IMR-90 (cell line): ENCODE measurements at regions not wholly inside any gene's neighbourhood (a gene's known extent, or its start where the extent isn't known, plus 50 kb on each side); places are given as distances from the start of the nearest gene placed in this dataset.
"Not testable (repeated sequence)": the region's sequence is repeated elsewhere in the genome, so short reads cannot be mapped to it uniquely, and the experiment has no call there.

ENCODE experiments used
- ATAC-seq: fragments of 200-7000 bp; cut with Tn5 transposase; 2 replicates; pipeline ENCODE4 v1.9.1; 2020; ENCODE audit warnings: low read depth, mild to moderate bottlenecking, moderate library complexity
- BruUV-seq: library from RNA; stranded (reverse); fragments of 400-500 nt; replicated peaks from 2 replicates; lab custom pipeline; 2021; lab: Mats Ljungman, UMichigan
- CTCF ChIA-PET: fragments of 300-600 bp; formaldehyde crosslinking; extraction: SDS; loops from one replicate; lab custom pipeline; 2021; ENCODE audit warnings: antibody characterized with exemption; lab: Yijun Ruan, JAX
- POLR2A ChIA-PET: fragments of 300-600 bp; sonication (Branson Sonifier 250); formaldehyde crosslinking; loops from one replicate; lab custom pipeline; 2022; ENCODE audit warnings: antibody characterized with exemption; ENCODE audit not compliant: unreplicated experiment; lab: Charles Lee
- DNase-seq: peaks from one replicate; pipeline ENCODE4 v3.0.0; 2013
- H2AFZ ChIP-seq: replicated peaks from 2 replicates; pipeline ENCODE3; 2013; ENCODE audit warnings: low read length, mild to moderate bottlenecking; ENCODE audit not compliant: poor library complexity
- H2AK5ac ChIP-seq: 2 replicates; pipeline ENCODE4 v1.6.1; 2013; ENCODE audit warnings: low read depth, low read length, inconsistent platforms
- H2AK9ac ChIP-seq: replicated peaks from 2 replicates; pipeline ENCODE3; 2013; ENCODE audit warnings: mild to moderate bottlenecking, low read depth, low read length, moderate library complexity; ENCODE audit not compliant: poor library complexity
- H2BK120ac ChIP-seq: 2 replicates; pipeline ENCODE4 v1.6.1; 2013; ENCODE audit warnings: low read depth, low read length, inconsistent platforms
- H2BK15ac ChIP-seq: 3 replicates; pipeline ENCODE4 v1.6.1; 2013; ENCODE audit warnings: low read depth, low read length, inconsistent platforms
- H2BK20ac ChIP-seq: 2 replicates; pipeline ENCODE4 v1.6.1; 2013; ENCODE audit warnings: low read depth, mild to moderate bottlenecking, inconsistent platforms, low read length, moderate library complexity
- H2BK5ac ChIP-seq: 2 replicates; pipeline ENCODE4 v1.6.1; 2013; ENCODE audit warnings: mild to moderate bottlenecking, low read depth, low read length, inconsistent platforms; ENCODE audit not compliant: poor library complexity, severe bottlenecking
- H3K14ac ChIP-seq: replicated peaks from 2 replicates; pipeline ENCODE4 v1.6.1; 2013; ENCODE audit warnings: low read depth, low read length, inconsistent platforms
- H3K18ac ChIP-seq: 2 replicates; pipeline ENCODE4 v1.6.1; 2013; ENCODE audit warnings: low read depth, low read length, control low read depth
- H3K23ac ChIP-seq: 2 replicates; pipeline ENCODE4 v1.6.1; 2013; ENCODE audit warnings: low read depth, low read length, inconsistent platforms
- H3K27ac ChIP-seq: 2 replicates; pipeline ENCODE4 v1.5.1; 2013; ENCODE audit warnings: mild to moderate bottlenecking, control low read depth, low read length; ENCODE audit not compliant: insufficient read depth
- H3K27me3 ChIP-seq: 2 replicates; pipeline ENCODE4 v1.6.1; 2013; ENCODE audit warnings: low read length; ENCODE audit not compliant: control insufficient read depth, insufficient read depth
- H3K36me3 ChIP-seq: 2 replicates; pipeline ENCODE4 v1.6.1; 2013; ENCODE audit warnings: low read length, mixed read lengths; ENCODE audit not compliant: control insufficient read depth, insufficient read depth
- H3K4ac ChIP-seq: 2 replicates; pipeline ENCODE4 v1.6.1; 2013; ENCODE audit warnings: low read depth, low read length, inconsistent platforms
- H3K4me1 ChIP-seq: 2 replicates; pipeline ENCODE4 v1.6.1; 2013; ENCODE audit warnings: low read length, mixed read lengths; ENCODE audit not compliant: control insufficient read depth, insufficient read depth
- H3K4me2 ChIP-seq: 2 replicates; pipeline ENCODE4 v1.6.1; 2013; ENCODE audit warnings: low read depth, mild to moderate bottlenecking, control low read depth, low read length, moderate library complexity
- H3K4me3 ChIP-seq: 2 replicates; pipeline ENCODE4 v1.5.1; 2013; ENCODE audit warnings: low read depth, mild to moderate bottlenecking, control low read depth, low read length, moderate library complexity; ENCODE audit not compliant: insufficient read depth
- H3K56ac ChIP-seq: 2 replicates; pipeline ENCODE4 v1.6.1; 2013; ENCODE audit warnings: low read length, inconsistent platforms; ENCODE audit not compliant: insufficient read depth; ENCODE audit errors: extremely low read depth
- H3K79me1 ChIP-seq, 2 experiments: 2 replicates each; pipeline ENCODE4 v1.6.1; 2013; ENCODE audit warnings: low read length in 2 of 2, inconsistent platforms in 1 of 2, low read depth in 1 of 2
- H3K9ac ChIP-seq: 2 replicates; pipeline ENCODE4 v1.6.1; 2013; ENCODE audit warnings: low read depth, low read length, control low read depth
- H3K9me1 ChIP-seq: 2 replicates; pipeline ENCODE4 v1.6.1; 2013; ENCODE audit warnings: low read length, inconsistent platforms; ENCODE audit not compliant: insufficient read depth
- H3K9me3 ChIP-seq: 2 replicates; pipeline ENCODE4 v1.6.1; 2013; ENCODE audit warnings: low read length; ENCODE audit not compliant: control insufficient read depth, insufficient read depth
- H4K20me1 ChIP-seq: 2 replicates; pipeline ENCODE4 v1.6.1; 2013; ENCODE audit warnings: low read length, inconsistent platforms; ENCODE audit not compliant: insufficient read depth
- H4K5ac ChIP-seq: 2 replicates; pipeline ENCODE4 v1.6.1; 2013; ENCODE audit warnings: mild to moderate bottlenecking, low read depth, low read length, control low read depth
- H4K8ac ChIP-seq, 2 experiments: 2 replicates each; pipeline ENCODE4 v1.6.1; 2013; ENCODE audit warnings: low read depth in 2 of 2, low read length in 2 of 2, control low read depth in 1 of 2, inconsistent platforms in 1 of 2
- H4K91ac ChIP-seq: 2 replicates; pipeline ENCODE4 v1.6.1; 2013; ENCODE audit warnings: low read depth, low read length, inconsistent platforms; ENCODE audit not compliant: insufficient read depth
- WGBS, 2 experiments: methylation state at CpG; one replicate each; pipeline versions ENCODE4 v1.1.5 to v1.1.7; 2013; ENCODE audit warnings: missing lambda C conversion rate in 2 of 2; ENCODE audit not compliant: insufficient read length in 1 of 2; ENCODE audit errors: extremely low coverage in 2 of 2; 5-methylcytosine and 5-hydroxymethylcytosine counted together
- dilution Hi-C: fragments of 300-500 bp; cut with HindIII; formaldehyde crosslinking; loops from one replicate; pipeline ENCODE4 v1.14.3; 2018; ENCODE audit warnings: low sequenced_read_pairs; ENCODE audit not compliant: unreplicated experiment
- in situ Hi-C: fragments of 300-500 bp; cut with MboI; formaldehyde crosslinking; loops from 3 replicates; pipeline ENCODE4 v1.14.3; 2019; ENCODE audit warnings: low sequenced_read_pairs, inconsistent platforms, mixed read lengths
- intact Hi-C: fragments of 100-400 bp; cut with micrococcal nuclease; formaldehyde crosslinking; loops from 2 replicates; pipeline ENCODE4 v1.10.0; 2022

GRCh38 chr21:6101588-6101987 is 4419.8 kb upstream of the TPTE start:
- CTCF ChIA-PET, H3K79me1 ChIP-seq, H3K18ac ChIP-seq, H2AK5ac ChIP-seq, H3K4me3 ChIP-seq, H4K5ac ChIP-seq, H3K36me3 ChIP-seq, H3K23ac ChIP-seq, POLR2A ChIA-PET, H2BK15ac ChIP-seq, H4K8ac ChIP-seq, BruUV-seq, in situ Hi-C loops, H4K20me1 ChIP-seq, H3K4me2 ChIP-seq, H3K4me1 ChIP-seq, H3K27me3 ChIP-seq, intact Hi-C loops, H4K91ac ChIP-seq, H2BK120ac ChIP-seq, dilution Hi-C loops, H3K56ac ChIP-seq, H3K4ac ChIP-seq, H2BK5ac ChIP-seq, H2AFZ ChIP-seq, ATAC-seq, H3K27ac ChIP-seq, H2BK20ac ChIP-seq, H3K9me1 ChIP-seq, H3K9ac ChIP-seq, H2AK9ac ChIP-seq, H3K14ac ChIP-seq, H3K9me3 ChIP-seq, DNase-seq: not testable (repeated sequence)
- no CpG with 5 or more reads among the region's 9 CpGs for WGBS, 2 experiments

DNA sequence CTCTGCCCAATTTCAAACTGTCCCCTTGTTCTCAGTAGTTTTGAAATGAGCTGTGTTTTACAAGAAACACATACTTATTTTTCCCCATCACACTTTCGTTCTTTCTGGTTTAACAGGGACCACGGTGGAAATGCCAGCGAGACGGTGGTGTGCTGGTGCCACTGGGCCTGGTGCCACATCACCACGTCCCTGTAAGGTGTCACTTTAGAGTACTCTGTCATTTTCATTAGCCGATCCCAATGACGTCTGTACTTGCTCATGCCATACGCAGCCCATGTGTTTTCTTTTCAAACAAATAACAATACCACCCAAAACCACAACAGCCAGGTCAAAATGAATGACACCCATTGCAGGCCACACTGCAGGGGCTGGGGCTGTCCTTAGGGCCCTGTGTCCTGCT is 4416.8 kb upstream of the TPTE start:
- H2BK5ac ChIP-seq, H2AK9ac ChIP-seq, H2BK120ac ChIP-seq, H2BK20ac ChIP-seq, H4K8ac ChIP-seq, BruUV-seq, H3K4me1 ChIP-seq, CTCF ChIA-PET, H3K36me3 ChIP-seq, POLR2A ChIA-PET, H2BK15ac ChIP-seq, ATAC-seq, DNase-seq, dilution Hi-C loops, H3K9me1 ChIP-seq, H4K20me1 ChIP-seq, in situ Hi-C loops, H3K27me3 ChIP-seq, H3K9me3 ChIP-seq, H3K14ac ChIP-seq, intact Hi-C loops, H3K79me1 ChIP-seq, H2AK5ac ChIP-seq, H3K18ac ChIP-seq, H3K4ac ChIP-seq, H4K5ac ChIP-seq, H3K56ac ChIP-seq, H3K23ac ChIP-seq, H3K27ac ChIP-seq, H3K9ac ChIP-seq, H2AFZ ChIP-seq, H4K91ac ChIP-seq, H3K4me3 ChIP-seq, H3K4me2 ChIP-seq: not testable (repeated sequence)
- WGBS, 2 experiments, result no CpG with 5 or more reads among the region's 8 CpGs
